Esophagus muscularis mucosa (tissue), 4 donors: ENCODE measurements at regions not wholly inside any gene's neighbourhood (a gene's known extent, or its start where the extent isn't known, plus 50 kb on each side); places are given as distances from the start of the nearest gene placed in this dataset.

Experiments
- CTCF ChIP-seq, 3 experiments: fragments of 200-600 bp in 2 of 3; fragments of 450-650 bp in 1 of 3; sonication (generic) in 2 of 3; IDR thresholded peaks; one replicate each; pipeline ENCODE4 v1.5.1; 2017 to 2019; ENCODE audit warnings: antibody characterized with exemption in 3 of 3, mild to moderate bottlenecking in 2 of 3, moderate library complexity in 1 of 3
- EP300 ChIP-seq: sonication (generic); formaldehyde crosslinking; IDR thresholded peaks from one replicate; pipeline ENCODE4 v1.6.1; 2017; ENCODE audit warnings: antibody characterized with exemption
- POLR2A ChIP-seq: fragments of 450-650 bp; IDR thresholded peaks from one replicate; pipeline ENCODE4 v1.6.1; 2017; ENCODE audit warnings: antibody characterized with exemption, moderate library complexity, mild to moderate bottlenecking, low read depth

DNA sequence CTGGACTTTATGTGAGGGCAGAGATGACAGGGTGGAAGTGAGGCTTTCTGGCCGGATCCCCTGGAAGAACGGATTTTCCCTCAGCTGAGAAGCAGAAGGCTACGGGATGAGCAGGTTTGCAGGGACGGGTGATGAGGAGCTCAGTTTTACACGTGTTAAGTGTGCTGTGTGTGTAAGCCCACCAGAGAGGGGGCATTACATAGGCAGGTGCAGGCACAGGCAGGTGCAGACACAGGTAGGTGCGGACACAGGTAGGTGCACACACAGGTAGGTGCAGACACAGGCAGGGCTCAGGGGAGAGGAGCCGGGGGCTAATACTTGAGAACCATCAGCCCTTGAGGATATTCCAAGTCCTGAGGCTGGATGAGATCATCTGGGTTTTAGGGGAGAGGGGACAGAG lies 107.7 kb downstream of the COPS8 start:
- TF ChIP-seq CTCF (IDR thresholded peaks at IDR 0.05) (no peak), POLR2A (no peak), EP300 (no peak)
